Stimulated activated CD8-positive, alpha-beta memory T cell treated with anti-CD3 and anti-CD28 coated beads, Interleukin-4, amount 100 ng/mL, for 1 hour (primary cell): ENCODE measurements at regions not wholly inside any gene's neighbourhood (a gene's known extent, or its start where the extent isn't known, plus 50 kb on each side); places are given as distances from the start of the nearest gene placed in this dataset.
A peak's percentile ranks its signal among the peaks of the same experiment; 100 is the strongest.
"Not testable (repeated sequence)": the region's sequence is repeated elsewhere in the genome, so short reads cannot be mapped to it uniquely, and the experiment has no call there.

Experiments used
- DNase-seq, 2 donors: peaks; one replicate each; pipeline ENCODE4 v3.0.0-alpha.2; 2020; ENCODE audit warnings: low read depth in 2 of 2, low spot score in 1 of 2

GRCh38 chr2:64793701-64794100 lies 140.0 kb upstream of the SERTAD2 start:
- no peak for DNase-seq

- no peak for DNase-seq
These were observed 140.8 kb upstream of the SERTAD2 start for GRCh38 chr2:64794426-64794995.

- no peak for DNase-seq
These were observed 141.4 kb upstream of the SERTAD2 start for GRCh38 chr2:64795024-64795592.

GRCh38 chr2:64796926-64797325 lies 143.2 kb upstream of the SERTAD2 start:
- DNase-seq: no peak

- no peak for DNase-seq
These were observed 144.3 kb upstream of the SERTAD2 start for GRCh38 chr2:64797881-64798575.

GRCh38 chr2:64799592-64800252 lies 146.0 kb upstream of the SERTAD2 start:
- DNase-seq: no peak

- DNase-seq: no peak
These were observed 150.1 kb upstream of the SERTAD2 start for GRCh38 chr2:64803776-64804175.

GRCh38 chr2:64804651-64805050 lies 150.9 kb upstream of the SERTAD2 start:
- no peak for DNase-seq

- no peak for DNase-seq
These were observed 153.7 kb upstream of the SERTAD2 start for GRCh38 chr2:64807417-64807816.

- DNase-seq: no peak
These were observed 154.4 kb upstream of the SERTAD2 start for GRCh38 chr2:64808092-64808491.

GRCh38 chr2:64808754-64809153 lies 155.0 kb upstream of the SERTAD2 start:
- DNase-seq: no peak

GRCh38 chr2:64809216-64809615 lies 155.5 kb upstream of the SERTAD2 start:
- DNase-seq: no peak

- no peak for DNase-seq
These were observed 158.6 kb upstream of the SERTAD2 start for GRCh38 chr2:64812285-64812684.

GRCh38 chr2:64814007-64814406 lies 160.3 kb upstream of the SERTAD2 start:
- DNase-seq: no peak

- DNase-seq: not testable (repeated sequence)
These were observed 162.8 kb upstream of the SERTAD2 start for GRCh38 chr2:64816526-64816925.

GRCh38 chr2:64817453-64817852 lies 163.7 kb upstream of the SERTAD2 start:
- no peak for DNase-seq

GRCh38 chr2:64818664-64819060 lies 164.9 kb upstream of the SERTAD2 start:
- no peak for DNase-seq

- DNase-seq: no peak
These were observed 165.6 kb upstream of the SERTAD2 start for GRCh38 chr2:64819361-64819760.

- peak in 1 of 2 donors; percentile 15 for DNase-seq
These were observed 166.3 kb upstream of the SERTAD2 start for GRCh38 chr2:64819774-64820688.

GRCh38 chr2:64820901-64821300 lies 167.2 kb upstream of the SERTAD2 start:
- DNase-seq: no peak

GRCh38 chr2:64823794-64824193 lies 165.4 kb upstream of the SLC1A4 start:
- DNase-seq: no peak
